ENCODE measurements at regions not wholly inside any gene's neighbourhood (a gene's known extent, or its start where the extent isn't known, plus 50 kb on each side); places are given as distances from the start of the nearest gene placed in this dataset.

- TF ChIP-seq GATA2 (CRISPR knock-in tag; IDR thresholded peaks at IDR 0.05) (no peak), USF1 (IDR thresholded peaks at IDR 0.05; ENCODE audit: borderline replicate concordance, low read depth) (no peak), EP300 (IDR thresholded peaks at IDR 0.05; ENCODE audit: borderline replicate concordance in 1 of 2, low read depth in 1 of 2, low read length in 1 of 2) (peak in 1 of 2 experiments; percentile 60; a peak in 1 of 4 replicates), RAD21 (IDR thresholded peaks at IDR 0.05; ENCODE audit: low read length) (0 out of 2 replicates have a peak, but pooled peaks have one; percentile 8), FOSL2 (IDR thresholded peaks at IDR 0.05; ENCODE audit: borderline replicate concordance, low read depth) (peak; percentile 32; the same call in 1 of the 2 replicates), NRF1 (IDR thresholded peaks at IDR 0.05; ENCODE audit: low read depth, low read length) (no peak), IRF3 (IDR thresholded peaks at IDR 0.05; ENCODE audit: low read depth, low read length) (no peak), MAX (IDR thresholded peaks at IDR 0.05; ENCODE audit: low read depth) (no peak), SIN3A (IDR thresholded peaks at IDR 0.05; ENCODE audit: borderline replicate concordance, low read depth, low read length) (no peak), RFX5 (IDR thresholded peaks at IDR 0.05; ENCODE audit: low read length) (no peak), GABPA (IDR thresholded peaks at IDR 0.05; ENCODE audit: low read depth) (no peak), TCF12 (IDR thresholded peaks at IDR 0.05) (peak; percentile 67), YY1 (IDR thresholded peaks at IDR 0.05; ENCODE audit: low read depth) (no peak), TEAD4 (IDR thresholded peaks at IDR 0.05; ENCODE audit: borderline replicate concordance, insufficient read depth) (no peak; the same call in 1 of the 2 replicates), RCOR1 (IDR thresholded peaks at IDR 0.05; ENCODE audit: low read length) (no peak), CTCF (IDR thresholded peaks at IDR 0.05) (no peak), ZBTB33 (IDR thresholded peaks at IDR 0.05; ENCODE audit: borderline replicate concordance, low read depth) (peak; percentile 25; the same call in 1 of the 2 replicates)
These were observed 211.2 kb downstream of the NXNL2 start (continued) for GRCh38 chr9:88746029-88746742.
